Mammary epithelial cell (primary cell): ENCODE measurements at regions not wholly inside any gene's neighbourhood (a gene's known extent, or its start where the extent isn't known, plus 50 kb on each side); places are given as distances from the start of the nearest gene placed in this dataset.

Source experiments
- EZH2 ChIP-seq: IDR thresholded peaks from 2 replicates; pipeline ENCODE4 v1.6.1; 2012; ENCODE audit warnings: low read length, inconsistent platforms, borderline replicate concordance
- TF ChIP-seq, protein P1 (sequence below), 2 donors: IDR thresholded peaks in 1 of 2; conservative IDR thresholded peaks in 1 of 2; 2 replicates each; pipeline ENCODE4 v1.5.1; 2011 to 2012; ENCODE audit warnings: inconsistent platforms in 2 of 2, low read length in 2 of 2, mild to moderate bottlenecking in 2 of 2, control low read depth in 1 of 2, low read depth in 1 of 2; ENCODE audit not compliant: insufficient read depth in 1 of 2; ENCODE audit errors: extremely low read depth in 1 of 2

DNA sequence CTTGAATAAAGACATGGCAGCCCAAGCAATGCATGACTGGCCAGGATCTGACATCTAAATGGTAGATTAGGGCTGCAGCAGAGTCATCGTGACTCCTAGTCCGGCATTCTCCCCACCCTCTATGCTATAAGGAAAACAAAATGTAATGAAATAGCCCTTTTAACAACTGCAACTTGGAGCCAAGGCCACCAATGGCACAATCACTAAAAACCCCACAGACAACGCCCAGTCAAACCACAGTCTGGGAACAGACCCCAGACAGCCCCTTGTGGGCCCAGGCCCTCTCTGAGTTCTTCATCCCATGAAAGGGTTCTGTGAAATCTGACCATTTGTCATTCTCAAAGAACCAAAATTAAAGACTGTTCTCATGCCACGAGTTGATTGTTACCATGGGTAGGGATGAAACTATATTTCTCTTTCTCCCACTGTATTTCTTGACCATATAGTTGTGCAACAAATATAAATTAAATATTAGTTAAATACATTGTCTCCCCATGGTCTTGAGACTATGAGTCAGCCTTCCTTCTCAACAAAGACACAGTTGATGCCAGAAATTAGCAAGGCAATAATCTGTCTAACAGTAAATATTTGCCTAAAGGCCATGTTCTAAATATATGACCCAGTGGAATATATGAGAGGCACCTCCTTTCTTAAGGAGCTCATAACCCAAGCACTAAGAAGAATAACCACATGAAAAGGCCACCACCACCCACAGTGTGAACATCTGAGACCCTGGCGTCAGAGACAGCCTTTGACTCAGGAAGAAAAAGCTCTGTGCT is 85.6 kb upstream of the SSTR4 start:
- TF ChIP-seq, protein P1, sequence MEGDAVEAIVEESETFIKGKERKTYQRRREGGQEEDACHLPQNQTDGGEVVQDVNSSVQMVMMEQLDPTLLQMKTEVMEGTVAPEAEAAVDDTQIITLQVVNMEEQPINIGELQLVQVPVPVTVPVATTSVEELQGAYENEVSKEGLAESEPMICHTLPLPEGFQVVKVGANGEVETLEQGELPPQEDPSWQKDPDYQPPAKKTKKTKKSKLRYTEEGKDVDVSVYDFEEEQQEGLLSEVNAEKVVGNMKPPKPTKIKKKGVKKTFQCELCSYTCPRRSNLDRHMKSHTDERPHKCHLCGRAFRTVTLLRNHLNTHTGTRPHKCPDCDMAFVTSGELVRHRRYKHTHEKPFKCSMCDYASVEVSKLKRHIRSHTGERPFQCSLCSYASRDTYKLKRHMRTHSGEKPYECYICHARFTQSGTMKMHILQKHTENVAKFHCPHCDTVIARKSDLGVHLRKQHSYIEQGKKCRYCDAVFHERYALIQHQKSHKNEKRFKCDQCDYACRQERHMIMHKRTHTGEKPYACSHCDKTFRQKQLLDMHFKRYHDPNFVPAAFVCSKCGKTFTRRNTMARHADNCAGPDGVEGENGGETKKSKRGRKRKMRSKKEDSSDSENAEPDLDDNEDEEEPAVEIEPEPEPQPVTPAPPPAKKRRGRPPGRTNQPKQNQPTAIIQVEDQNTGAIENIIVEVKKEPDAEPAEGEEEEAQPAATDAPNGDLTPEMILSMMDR (conservative IDR thresholded peaks at IDR 0.05 in 1 of 2, IDR thresholded peaks at IDR 0.05 in 1 of 2; ENCODE audit: extremely low read depth in 1 of 2, insufficient read depth in 1 of 2, low read depth in 1 of 2, low read length in 2 of 2): no peak
- TF ChIP-seq EZH2: no peak
